VCaP (cell line): ENCODE measurements at regions not wholly inside any gene's neighbourhood (a gene's known extent, or its start where the extent isn't known, plus 50 kb on each side); places are given as distances from the start of the nearest gene placed in this dataset.
A peak's percentile ranks its signal among the peaks of the same experiment; 100 is the strongest.

ENCODE experiments used
- H3K27ac ChIP-seq: fragments of 450-650 bp; 2 replicates; pipeline ENCODE4 v1.5.1; 2017
- TF ChIP-seq, protein P1 (sequence below): fragments of 450-650 bp; conservative IDR thresholded peaks from 2 replicates; pipeline ENCODE4 v1.5.1; 2017; ENCODE audit warnings: mild to moderate bottlenecking, moderate library complexity

DNA sequence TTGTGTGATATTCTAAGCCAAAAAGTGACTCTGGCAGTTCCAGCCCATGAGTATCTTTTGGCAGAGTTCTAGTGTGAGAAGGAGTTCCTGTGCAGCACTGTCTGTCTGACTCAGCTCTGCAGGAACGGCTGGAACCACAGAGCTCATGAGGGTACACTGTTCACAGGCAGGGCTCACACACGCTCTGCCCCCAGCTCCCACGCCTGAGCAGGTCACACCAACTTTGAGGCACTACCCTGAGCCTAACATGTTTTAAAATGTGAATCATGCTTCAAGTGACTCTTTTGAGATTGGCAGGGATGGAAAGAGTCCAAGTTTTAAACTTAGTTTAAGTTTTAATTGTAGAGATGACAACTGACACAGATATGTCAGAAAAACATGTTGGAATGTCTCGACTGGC is 1203.3 kb downstream of the UQCRFS1 start:
- TF ChIP-seq, protein P1, sequence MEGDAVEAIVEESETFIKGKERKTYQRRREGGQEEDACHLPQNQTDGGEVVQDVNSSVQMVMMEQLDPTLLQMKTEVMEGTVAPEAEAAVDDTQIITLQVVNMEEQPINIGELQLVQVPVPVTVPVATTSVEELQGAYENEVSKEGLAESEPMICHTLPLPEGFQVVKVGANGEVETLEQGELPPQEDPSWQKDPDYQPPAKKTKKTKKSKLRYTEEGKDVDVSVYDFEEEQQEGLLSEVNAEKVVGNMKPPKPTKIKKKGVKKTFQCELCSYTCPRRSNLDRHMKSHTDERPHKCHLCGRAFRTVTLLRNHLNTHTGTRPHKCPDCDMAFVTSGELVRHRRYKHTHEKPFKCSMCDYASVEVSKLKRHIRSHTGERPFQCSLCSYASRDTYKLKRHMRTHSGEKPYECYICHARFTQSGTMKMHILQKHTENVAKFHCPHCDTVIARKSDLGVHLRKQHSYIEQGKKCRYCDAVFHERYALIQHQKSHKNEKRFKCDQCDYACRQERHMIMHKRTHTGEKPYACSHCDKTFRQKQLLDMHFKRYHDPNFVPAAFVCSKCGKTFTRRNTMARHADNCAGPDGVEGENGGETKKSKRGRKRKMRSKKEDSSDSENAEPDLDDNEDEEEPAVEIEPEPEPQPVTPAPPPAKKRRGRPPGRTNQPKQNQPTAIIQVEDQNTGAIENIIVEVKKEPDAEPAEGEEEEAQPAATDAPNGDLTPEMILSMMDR, result no peak
- no peak overlapping the region for H3K27ac ChIP-seq

DNA sequence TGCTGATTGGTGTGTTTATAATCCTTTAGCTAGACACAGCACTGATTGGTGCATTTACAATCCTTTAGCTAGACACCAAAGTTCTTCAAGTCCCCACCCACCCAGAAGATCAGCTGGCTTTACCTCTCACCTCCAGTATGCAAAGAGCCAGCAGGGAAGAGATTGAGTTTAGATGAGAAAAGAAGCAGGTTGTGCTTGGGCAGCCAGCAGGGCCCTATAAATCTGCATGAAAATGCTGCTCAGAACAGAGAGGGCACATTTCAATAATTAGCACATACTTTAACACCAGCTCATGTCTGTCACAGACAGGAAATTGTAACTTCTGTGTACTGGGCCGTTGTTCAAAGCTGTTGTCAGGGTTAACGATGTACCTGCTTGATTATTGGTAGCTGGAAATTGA is 1204.3 kb downstream of the UQCRFS1 start:
- H3K27ac ChIP-seq, result no peak overlapping the region
- TF ChIP-seq, protein P1, result no peak

- TF ChIP-seq, protein P1, result no peak
- H3K27ac ChIP-seq, result no peak overlapping the region
Observed at GRCh38 chr19:28003543-28003942, 1209.4 kb downstream of the UQCRFS1 start.

- TF ChIP-seq, protein P1, result no peak
- H3K27ac ChIP-seq, result no peak overlapping the region
Observed at GRCh38 chr19:27997069-27997468, 1215.9 kb downstream of the UQCRFS1 start.

GRCh38 chr19:27993619-27994570 is 1219.1 kb downstream of the UQCRFS1 start:
- no peak overlapping the region for H3K27ac ChIP-seq
- TF ChIP-seq, protein P1, result no peak

DNA sequence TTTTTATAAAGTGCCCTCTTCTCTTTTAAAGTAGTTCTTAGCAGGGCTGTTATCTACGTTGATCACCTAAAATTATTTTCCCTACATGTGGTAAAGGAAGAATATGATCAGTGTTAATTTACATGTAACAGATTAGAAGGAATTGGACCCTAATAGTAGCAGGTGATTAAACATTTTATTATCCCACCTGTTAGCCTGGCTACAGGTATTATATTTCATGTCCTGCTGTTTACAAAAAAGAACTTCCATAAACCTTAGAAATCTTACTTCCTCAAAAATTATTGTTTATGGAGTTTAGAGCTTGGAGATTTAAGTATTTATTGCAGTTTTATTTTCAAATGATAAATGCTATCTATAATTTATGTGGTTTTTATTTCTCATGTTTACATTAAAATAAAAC is 1226.7 kb downstream of the UQCRFS1 start:
- H3K27ac ChIP-seq, result no peak overlapping the region
- TF ChIP-seq, protein P1, result no peak

- peak overlapping the region; percentile 70; the same call in 1 of the 2 replicates for H3K27ac ChIP-seq
- TF ChIP-seq, protein P1, result no peak
Observed at GRCh38 chr19:27975419-27976005, 1237.4 kb downstream of the UQCRFS1 start.
